ENCODE measurements at regions not wholly inside any gene's neighbourhood (a gene's known extent, or its start where the extent isn't known, plus 50 kb on each side); places are given as distances from the start of the nearest gene placed in this dataset.
"Not testable (repeated sequence)": the region's sequence is repeated elsewhere in the genome, so short reads cannot be mapped to it uniquely, and the experiment has no call there.

DNA sequence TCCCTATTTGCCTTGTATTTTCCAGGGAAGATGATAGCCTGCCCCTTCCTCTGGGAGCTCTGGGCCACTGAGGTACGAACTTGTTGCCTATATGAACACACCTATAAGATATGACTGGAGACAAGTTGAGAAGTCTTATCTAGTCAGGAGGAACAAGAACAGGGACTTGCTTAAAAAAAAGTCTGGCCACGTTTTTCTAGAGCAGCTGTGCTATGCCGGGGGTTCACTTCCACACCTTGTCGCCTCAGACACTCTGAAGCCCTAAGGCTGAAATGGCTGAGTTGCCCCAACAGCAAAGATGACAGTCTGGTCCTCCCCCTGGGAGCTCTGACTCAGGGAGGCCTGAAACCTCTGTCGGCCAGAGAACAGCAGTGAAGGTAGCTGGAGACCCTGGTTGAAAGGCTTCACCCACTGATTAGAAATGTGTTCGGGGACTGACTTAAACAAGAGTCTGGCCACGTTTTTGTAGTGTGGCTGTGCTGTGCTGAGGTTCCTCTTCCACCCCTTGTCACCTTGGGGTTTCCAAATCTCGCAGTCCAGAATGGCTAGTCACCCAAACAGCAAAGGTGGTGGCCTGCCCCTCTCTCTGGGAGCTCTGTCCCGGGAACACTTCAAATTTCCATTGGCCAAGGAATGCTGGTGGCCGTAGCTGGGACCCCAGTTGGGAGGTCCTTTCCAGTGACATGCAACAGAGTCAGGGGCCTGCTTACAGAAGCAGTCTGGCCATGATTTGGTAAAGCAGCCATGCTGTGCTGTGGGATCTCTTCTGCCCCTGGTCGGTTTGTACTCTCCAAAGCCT is 225.5 kb downstream of the CWH43 start:
- not testable (repeated sequence) for DNase-seq (ENCODE audit: low read depth); H3K36me3 ChIP-seq (ENCODE audit: control insufficient read depth, insufficient read depth, low read length); FAIRE-seq; H3K27me3 ChIP-seq (ENCODE audit: control insufficient read depth, insufficient read depth, low read length); H3K4me3 ChIP-seq (ENCODE audit: low read depth, low read length)

- FAIRE-seq; H3K4me3 ChIP-seq (ENCODE audit: low read depth, low read length); H3K36me3 ChIP-seq (ENCODE audit: control insufficient read depth, insufficient read depth, low read length); DNase-seq (ENCODE audit: low read depth); H3K27me3 ChIP-seq (ENCODE audit: control insufficient read depth, insufficient read depth, low read length): not testable (repeated sequence)
Measured at GRCh38 chr4:49213250-49213649, 227.2 kb downstream of the CWH43 start.

- H3K27me3 ChIP-seq (ENCODE audit: control insufficient read depth, insufficient read depth, low read length); DNase-seq (ENCODE audit: low read depth); FAIRE-seq; H3K36me3 ChIP-seq (ENCODE audit: control insufficient read depth, insufficient read depth, low read length); H3K4me3 ChIP-seq (ENCODE audit: low read depth, low read length): not testable (repeated sequence)
Measured at GRCh38 chr4:49213750-49214149, 227.7 kb downstream of the CWH43 start.

GRCh38 chr4:49214453-49215081 is 228.5 kb downstream of the CWH43 start:
- not testable (repeated sequence) for H3K4me3 ChIP-seq (ENCODE audit: low read depth, low read length); FAIRE-seq; H3K36me3 ChIP-seq (ENCODE audit: control insufficient read depth, insufficient read depth, low read length); DNase-seq (ENCODE audit: low read depth); H3K27me3 ChIP-seq (ENCODE audit: control insufficient read depth, insufficient read depth, low read length)

GRCh38 chr4:49215082-49215479 is 229.0 kb downstream of the CWH43 start:
- DNase-seq (ENCODE audit: low read depth); H3K4me3 ChIP-seq (ENCODE audit: low read depth, low read length); FAIRE-seq; H3K27me3 ChIP-seq (ENCODE audit: control insufficient read depth, insufficient read depth, low read length); H3K36me3 ChIP-seq (ENCODE audit: control insufficient read depth, insufficient read depth, low read length): not testable (repeated sequence)

- not testable (repeated sequence) for H3K36me3 ChIP-seq (ENCODE audit: control insufficient read depth, insufficient read depth, low read length); H3K4me3 ChIP-seq (ENCODE audit: low read depth, low read length); FAIRE-seq; H3K27me3 ChIP-seq (ENCODE audit: control insufficient read depth, insufficient read depth, low read length); DNase-seq (ENCODE audit: low read depth)
Measured at GRCh38 chr4:49216606-49217005, 230.5 kb downstream of the CWH43 start.

- no peaks in the 10 kb centered on the region for H3K36me3 ChIP-seq (ENCODE audit: control insufficient read depth, insufficient read depth, low read length)
- no peaks in the 10 kb centered on the region for H3K27me3 ChIP-seq (ENCODE audit: control insufficient read depth, insufficient read depth, low read length)
- no peak overlapping the region for H3K4me3 ChIP-seq (ENCODE audit: low read depth, low read length)
- TF ChIP-seq, protein P1, sequence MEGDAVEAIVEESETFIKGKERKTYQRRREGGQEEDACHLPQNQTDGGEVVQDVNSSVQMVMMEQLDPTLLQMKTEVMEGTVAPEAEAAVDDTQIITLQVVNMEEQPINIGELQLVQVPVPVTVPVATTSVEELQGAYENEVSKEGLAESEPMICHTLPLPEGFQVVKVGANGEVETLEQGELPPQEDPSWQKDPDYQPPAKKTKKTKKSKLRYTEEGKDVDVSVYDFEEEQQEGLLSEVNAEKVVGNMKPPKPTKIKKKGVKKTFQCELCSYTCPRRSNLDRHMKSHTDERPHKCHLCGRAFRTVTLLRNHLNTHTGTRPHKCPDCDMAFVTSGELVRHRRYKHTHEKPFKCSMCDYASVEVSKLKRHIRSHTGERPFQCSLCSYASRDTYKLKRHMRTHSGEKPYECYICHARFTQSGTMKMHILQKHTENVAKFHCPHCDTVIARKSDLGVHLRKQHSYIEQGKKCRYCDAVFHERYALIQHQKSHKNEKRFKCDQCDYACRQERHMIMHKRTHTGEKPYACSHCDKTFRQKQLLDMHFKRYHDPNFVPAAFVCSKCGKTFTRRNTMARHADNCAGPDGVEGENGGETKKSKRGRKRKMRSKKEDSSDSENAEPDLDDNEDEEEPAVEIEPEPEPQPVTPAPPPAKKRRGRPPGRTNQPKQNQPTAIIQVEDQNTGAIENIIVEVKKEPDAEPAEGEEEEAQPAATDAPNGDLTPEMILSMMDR (IDR thresholded peaks at IDR 0.05; ENCODE audit: insufficient read depth, low read length, severe bottlenecking), result no peak
- DNase-seq (ENCODE audit: low read depth) (no peak), FAIRE-seq (no peak)
Measured at GRCh38 chr4:49217492-49217891, 231.4 kb downstream of the CWH43 start.

DNA sequence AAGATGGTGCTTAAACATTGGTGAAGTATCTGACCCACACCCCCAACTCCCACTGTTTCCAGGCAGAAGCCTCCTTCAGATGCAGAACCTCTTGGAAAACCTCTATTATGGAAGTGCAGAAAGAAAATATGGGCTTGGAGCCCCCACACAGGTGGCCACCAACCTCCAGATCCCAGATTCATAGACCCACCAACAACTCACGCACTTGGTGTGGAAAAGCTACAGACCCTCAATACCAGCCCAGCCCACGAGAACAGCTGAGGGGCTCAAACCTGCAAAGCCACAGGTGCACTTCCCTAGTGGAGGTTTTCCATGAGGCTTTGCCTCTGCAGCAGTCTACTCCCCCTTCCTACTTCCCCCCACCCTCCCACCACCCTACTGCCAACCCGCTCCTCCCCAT is 232.0 kb downstream of the CWH43 start:
- not testable (repeated sequence) for H3K4me3 ChIP-seq (ENCODE audit: low read depth, low read length); FAIRE-seq; H3K27me3 ChIP-seq (ENCODE audit: control insufficient read depth, insufficient read depth, low read length); DNase-seq (ENCODE audit: low read depth); H3K36me3 ChIP-seq (ENCODE audit: control insufficient read depth, insufficient read depth, low read length)

- FAIRE-seq; H3K4me3 ChIP-seq (ENCODE audit: low read depth, low read length); H3K36me3 ChIP-seq (ENCODE audit: control insufficient read depth, insufficient read depth, low read length); H3K27me3 ChIP-seq (ENCODE audit: control insufficient read depth, insufficient read depth, low read length); DNase-seq (ENCODE audit: low read depth): not testable (repeated sequence)
Measured at GRCh38 chr4:49218931-49219330, 232.9 kb downstream of the CWH43 start.

DNA sequence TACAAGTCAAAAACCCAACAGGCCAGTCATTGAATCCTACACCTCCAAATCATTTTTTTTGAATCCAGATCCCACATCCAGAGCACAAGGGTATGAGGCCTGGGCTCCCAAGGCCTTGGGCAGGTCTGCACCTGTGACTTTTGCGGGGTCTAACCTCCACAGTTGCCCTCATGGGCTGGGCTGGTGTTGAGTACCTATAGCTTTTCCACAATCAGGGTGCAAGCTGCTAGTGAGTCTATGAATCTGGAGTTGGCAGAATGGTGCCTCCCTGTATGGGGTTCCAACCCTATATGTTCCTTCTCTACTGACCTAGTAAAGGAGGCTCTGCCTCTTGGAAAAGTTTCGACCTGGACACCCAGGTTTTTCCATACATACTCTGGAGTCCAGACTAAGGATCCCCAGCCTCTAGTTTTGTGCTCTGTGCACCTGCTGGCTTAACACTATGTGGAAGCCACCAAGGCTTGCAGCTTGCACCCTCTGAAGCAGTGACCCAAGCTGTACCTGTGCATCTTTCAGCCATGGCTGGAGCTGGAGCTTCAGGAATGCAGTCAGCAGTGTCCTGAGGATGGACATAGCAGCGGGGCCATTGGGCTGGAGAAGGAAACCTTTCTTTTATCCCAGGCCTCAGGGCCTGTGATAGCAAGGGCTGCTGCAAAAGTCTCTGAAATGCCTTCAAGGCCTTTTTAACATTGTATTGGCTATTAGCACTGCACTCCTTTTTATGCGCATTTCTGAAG is 233.6 kb downstream of the CWH43 start:
- H3K4me3 ChIP-seq (ENCODE audit: low read depth, low read length); DNase-seq (ENCODE audit: low read depth); H3K27me3 ChIP-seq (ENCODE audit: control insufficient read depth, insufficient read depth, low read length); H3K36me3 ChIP-seq (ENCODE audit: control insufficient read depth, insufficient read depth, low read length): not testable (repeated sequence)
- FAIRE-seq, result peak; percentile 62
